ENCODE measurements at regions not wholly inside any gene's neighbourhood (a gene's known extent, or its start where the extent isn't known, plus 50 kb on each side); places are given as distances from the start of the nearest gene placed in this dataset.
"Not testable (repeated sequence)": the region's sequence is repeated elsewhere in the genome, so short reads cannot be mapped to it uniquely, and the experiment has no call there.

DNA sequence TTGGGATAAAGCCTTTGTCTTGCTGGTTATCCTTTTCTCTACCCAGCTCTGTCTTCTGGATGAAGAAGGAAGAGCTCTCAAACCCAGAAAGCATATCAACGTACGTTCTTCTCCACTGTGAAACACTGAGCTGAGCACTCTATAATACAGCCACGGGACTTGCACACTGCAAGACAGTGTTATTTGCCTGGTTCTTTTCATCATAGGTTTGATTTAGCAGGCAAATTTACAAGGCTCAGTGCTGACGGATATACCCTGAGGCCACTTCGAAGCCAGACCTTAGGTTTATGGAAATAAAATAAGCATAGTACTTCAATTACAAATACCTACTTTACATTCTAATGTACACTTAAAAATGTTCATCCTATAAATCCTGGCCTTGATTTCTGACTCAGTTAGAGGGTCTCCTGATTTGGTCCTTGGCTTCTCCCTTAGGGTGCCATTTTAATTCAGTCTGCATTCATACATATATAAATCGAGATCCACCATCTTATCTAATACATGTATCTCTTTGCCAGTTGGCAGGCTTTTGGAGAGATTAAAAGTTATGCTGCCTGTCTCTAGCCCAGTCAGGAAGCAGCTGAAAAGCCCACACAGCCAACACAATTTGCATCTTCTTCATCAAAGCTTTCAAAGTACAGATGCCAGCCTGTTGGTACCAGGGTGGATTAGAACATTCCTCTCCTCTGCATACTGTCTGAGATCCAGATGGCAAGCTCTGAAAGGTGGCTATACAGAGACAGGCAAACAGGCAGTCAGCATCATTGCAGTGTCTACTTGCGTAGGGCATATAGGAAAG is 194.4 kb downstream of the DEPDC1B start:
- FAIRE-seq (peak; percentile 85), DNase-seq (ENCODE audit: insufficient read length, low spot score) (no peak)
- TF ChIP-seq PAX5 (IDR thresholded peaks at IDR 0.05; ENCODE audit: insufficient read depth, low read length, severe bottlenecking): no peak
- TF ChIP-seq POLR2AphosphoS5 (IDR thresholded peaks at IDR 0.05; ENCODE audit: low read depth, low read length): no peak
- TF ChIP-seq POLR2A (IDR thresholded peaks at IDR 0.05; ENCODE audit: low read depth, low read length): no peak
- TF ChIP-seq SPI1 (IDR thresholded peaks at IDR 0.05; ENCODE audit: low read depth, low read length): no peak

DNA sequence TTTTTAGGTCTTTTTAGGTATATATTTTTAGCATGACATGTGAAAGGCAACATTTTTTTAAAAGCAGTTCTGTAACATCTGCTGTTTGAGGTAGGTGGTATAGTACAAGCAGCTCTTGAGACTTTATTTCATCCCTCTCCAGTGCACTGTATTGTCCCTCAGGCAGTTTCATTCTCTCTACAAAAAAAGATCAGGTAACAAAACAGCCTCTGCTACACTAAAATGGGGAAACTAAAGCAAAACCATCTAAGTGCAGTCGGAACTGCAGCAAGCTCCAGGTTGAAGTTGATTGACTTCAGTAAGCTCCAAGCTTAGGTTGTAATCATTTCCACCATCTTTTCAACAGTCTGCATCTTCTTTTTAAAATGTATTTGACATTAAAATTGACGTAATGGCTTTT is 195.6 kb downstream of the DEPDC1B start:
- TF ChIP-seq PAX5 (IDR thresholded peaks at IDR 0.05; ENCODE audit: insufficient read depth, low read length, severe bottlenecking) (no peak), POLR2A (IDR thresholded peaks at IDR 0.05; ENCODE audit: low read depth, low read length) (no peak), SPI1 (IDR thresholded peaks at IDR 0.05; ENCODE audit: low read depth, low read length) (no peak), POLR2AphosphoS5 (IDR thresholded peaks at IDR 0.05; ENCODE audit: low read depth, low read length) (no peak), TAF1 (IDR thresholded peaks at IDR 0.05; ENCODE audit: low read depth, low read length) (no peak), POU2F2 (IDR thresholded peaks at IDR 0.05; ENCODE audit: low read depth, low read length) (no peak)
- peak; percentile 63 for FAIRE-seq
- DNase-seq (ENCODE audit: insufficient read length, low spot score): no peak

DNA sequence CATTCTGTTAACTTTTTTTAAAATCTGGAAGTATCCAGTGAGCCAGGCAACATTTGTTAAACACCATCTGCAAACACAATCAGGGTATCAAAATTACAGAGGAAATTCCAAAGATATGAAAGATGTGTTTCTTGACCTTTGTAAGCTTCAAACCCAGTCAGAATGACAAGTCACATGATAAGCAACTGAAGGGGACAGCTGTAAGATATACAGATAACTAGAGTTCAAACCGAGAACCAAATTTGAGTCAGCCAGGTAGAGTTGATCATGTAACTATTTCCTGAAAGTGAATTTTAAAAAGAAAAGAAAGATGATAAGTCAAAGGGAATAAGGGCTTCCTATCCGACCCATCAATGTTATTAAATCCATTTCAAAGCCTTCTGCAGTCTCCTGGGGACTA is 196.2 kb downstream of the DEPDC1B start:
- peak; percentile 88 for FAIRE-seq
- no peak for TF ChIP-seq POLR2A (IDR thresholded peaks at IDR 0.05; ENCODE audit: low read depth, low read length)
- no peak for DNase-seq (ENCODE audit: insufficient read length, low spot score)

DNA sequence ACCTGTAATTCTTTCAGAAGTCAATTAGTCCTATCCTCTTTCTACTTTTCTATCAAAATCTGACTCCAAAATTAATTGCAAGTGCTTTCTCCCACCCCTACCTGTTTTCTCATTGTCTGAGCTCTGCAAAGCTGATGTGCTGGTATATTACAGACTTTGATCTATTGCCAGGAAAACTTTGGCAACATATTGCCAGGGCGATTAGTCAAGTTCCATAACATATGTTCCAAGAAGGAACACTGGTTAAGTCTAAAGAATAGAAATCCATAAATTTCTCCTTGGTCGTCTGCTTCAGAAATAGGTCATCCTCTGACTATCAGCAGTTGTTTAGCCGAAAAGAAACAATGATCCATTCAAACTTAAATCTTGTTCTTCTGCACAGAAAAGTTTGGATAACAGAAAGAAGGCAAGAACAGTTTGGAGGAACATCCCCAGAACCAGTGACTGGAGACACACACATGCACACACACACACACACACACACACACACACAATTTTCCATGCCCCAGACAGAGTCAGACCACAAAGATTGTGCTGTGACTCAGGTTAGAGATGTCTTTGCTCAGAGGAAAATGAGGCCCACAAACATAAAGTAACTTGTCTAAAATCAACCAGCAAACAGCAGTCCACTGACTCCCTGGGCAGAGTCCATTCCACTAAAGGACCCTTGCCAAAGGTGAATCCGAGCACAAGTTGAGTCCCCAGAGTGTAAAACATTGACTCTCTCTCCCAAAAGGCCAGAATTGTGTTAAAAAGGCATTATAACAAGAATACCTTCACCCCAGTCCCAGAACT is 202.1 kb downstream of the DEPDC1B start:
- no peak for DNase-seq (ENCODE audit: insufficient read length, low spot score)
- TF ChIP-seq TAF1 (IDR thresholded peaks at IDR 0.05; ENCODE audit: low read depth, low read length) (no peak), POLR2A (IDR thresholded peaks at IDR 0.05; ENCODE audit: low read depth, low read length) (no peak), POLR2AphosphoS5 (IDR thresholded peaks at IDR 0.05; ENCODE audit: low read depth, low read length) (no peak), PAX5 (IDR thresholded peaks at IDR 0.05; ENCODE audit: insufficient read depth, low read length, severe bottlenecking) (no peak), POU2F2 (IDR thresholded peaks at IDR 0.05; ENCODE audit: low read depth, low read length) (no peak), SPI1 (IDR thresholded peaks at IDR 0.05; ENCODE audit: low read depth, low read length) (no peak)
- peak; percentile 69 for FAIRE-seq

DNA sequence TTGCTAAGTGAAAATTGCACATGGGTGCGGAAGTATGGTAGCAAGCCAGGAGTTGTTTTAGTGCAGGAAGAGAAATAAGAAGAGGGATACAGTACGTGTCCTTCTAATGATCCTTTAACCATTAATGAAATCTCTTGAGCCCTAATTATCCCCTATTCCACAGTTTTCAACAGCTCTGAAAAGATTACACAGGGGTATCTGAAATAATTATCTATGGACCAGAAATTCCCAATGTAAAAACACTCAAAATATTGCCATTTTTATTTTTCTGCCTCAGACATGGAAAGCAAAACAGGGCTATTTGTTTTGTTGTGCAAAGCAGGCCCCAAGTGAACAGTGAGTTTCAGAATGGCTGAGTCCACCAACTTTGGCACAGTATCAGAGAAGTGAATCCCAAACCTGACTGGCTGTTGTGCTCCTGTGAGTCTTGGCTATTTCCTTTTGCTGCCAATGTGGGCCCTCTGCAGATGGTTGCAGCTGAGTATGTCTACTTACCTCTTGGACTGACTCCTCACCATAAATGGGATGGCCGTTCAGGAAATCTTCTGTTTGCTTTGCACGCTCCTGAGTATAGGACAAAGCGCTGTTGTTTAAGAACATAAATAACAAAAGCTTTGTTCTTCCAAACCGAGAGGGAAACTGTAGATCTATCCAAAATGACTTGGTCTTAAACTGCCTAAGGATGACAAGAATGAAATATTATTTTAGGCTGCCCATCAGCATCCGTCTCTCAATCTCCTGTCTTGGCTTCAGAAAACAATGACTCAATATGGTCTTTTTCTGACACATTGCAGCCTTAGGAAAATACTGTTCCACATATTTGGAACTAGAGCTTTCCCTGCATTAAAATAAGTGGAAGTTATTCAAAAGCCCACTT is 204.1 kb downstream of the DEPDC1B start:
- no peak for DNase-seq (ENCODE audit: insufficient read length, low spot score)
- TF ChIP-seq TAF1 (IDR thresholded peaks at IDR 0.05; ENCODE audit: low read depth, low read length) (no peak), SPI1 (IDR thresholded peaks at IDR 0.05; ENCODE audit: low read depth, low read length) (no peak), PAX5 (IDR thresholded peaks at IDR 0.05; ENCODE audit: insufficient read depth, low read length, severe bottlenecking) (no peak), POLR2A (IDR thresholded peaks at IDR 0.05; ENCODE audit: low read depth, low read length) (no peak), POLR2AphosphoS5 (IDR thresholded peaks at IDR 0.05; ENCODE audit: low read depth, low read length) (no peak), POU2F2 (IDR thresholded peaks at IDR 0.05; ENCODE audit: low read depth, low read length) (no peak)
- peak; percentile 45 for FAIRE-seq

DNA sequence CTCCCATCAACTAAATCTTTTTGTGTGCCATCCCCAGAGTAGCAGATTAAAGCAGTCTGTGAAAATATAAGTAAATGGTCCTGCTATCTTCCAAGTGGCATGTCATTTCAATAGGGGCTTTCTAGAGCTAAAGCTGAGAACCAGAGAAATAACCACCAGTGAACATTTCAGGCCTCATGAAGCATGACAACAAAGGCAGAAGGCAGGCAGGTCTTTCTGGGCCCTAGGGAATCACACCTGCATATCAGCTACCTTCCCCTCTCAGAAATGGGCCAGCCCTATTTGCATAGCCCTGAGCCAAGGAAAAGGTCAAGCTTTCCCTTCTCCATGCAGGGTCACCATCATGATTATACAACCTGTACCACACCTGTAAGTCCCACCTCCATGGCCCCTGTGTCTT is 205.3 kb downstream of the DEPDC1B start:
- FAIRE-seq (no peak), DNase-seq (ENCODE audit: insufficient read length, low spot score) (no peak)
- TF ChIP-seq TAF1 (IDR thresholded peaks at IDR 0.05; ENCODE audit: low read depth, low read length) (no peak), POLR2A (IDR thresholded peaks at IDR 0.05; ENCODE audit: low read depth, low read length) (no peak), SPI1 (IDR thresholded peaks at IDR 0.05; ENCODE audit: low read depth, low read length) (no peak), POU2F2 (IDR thresholded peaks at IDR 0.05; ENCODE audit: low read depth, low read length) (peak; percentile 75; the same call in 1 of the 2 replicates), PAX5 (IDR thresholded peaks at IDR 0.05; ENCODE audit: insufficient read depth, low read length, severe bottlenecking) (peak; percentile 68), POLR2AphosphoS5 (IDR thresholded peaks at IDR 0.05; ENCODE audit: low read depth, low read length) (no peak)

DNA sequence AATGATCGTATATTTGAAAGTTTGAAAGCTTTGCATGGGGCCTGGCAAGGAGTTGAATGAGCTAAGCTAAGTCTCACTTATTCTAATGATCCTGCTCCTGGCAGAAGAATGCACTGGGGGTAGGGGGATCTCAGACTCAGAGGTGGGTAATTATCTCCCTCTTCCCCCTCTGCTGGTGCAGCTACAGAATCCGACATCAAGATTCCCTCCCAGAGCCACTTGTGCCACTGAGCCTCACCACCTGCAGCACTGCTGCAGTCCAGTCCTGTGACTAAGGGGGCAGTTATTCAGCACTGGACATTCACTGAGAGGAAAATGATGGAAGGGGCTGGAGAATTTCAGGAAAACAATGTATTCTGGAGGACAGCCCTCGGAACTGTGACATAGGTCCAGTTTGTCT is 205.8 kb downstream of the DEPDC1B start:
- DNase-seq (ENCODE audit: insufficient read length, low spot score) (no peak), FAIRE-seq (no peak)
- TF ChIP-seq PAX5 (IDR thresholded peaks at IDR 0.05; ENCODE audit: insufficient read depth, low read length, severe bottlenecking) (no peak), POLR2A (IDR thresholded peaks at IDR 0.05; ENCODE audit: low read depth, low read length) (no peak), SPI1 (IDR thresholded peaks at IDR 0.05; ENCODE audit: low read depth, low read length) (no peak), POU2F2 (IDR thresholded peaks at IDR 0.05; ENCODE audit: low read depth, low read length) (no peak), TAF1 (IDR thresholded peaks at IDR 0.05; ENCODE audit: low read depth, low read length) (no peak), POLR2AphosphoS5 (IDR thresholded peaks at IDR 0.05; ENCODE audit: low read depth, low read length) (no peak)

DNA sequence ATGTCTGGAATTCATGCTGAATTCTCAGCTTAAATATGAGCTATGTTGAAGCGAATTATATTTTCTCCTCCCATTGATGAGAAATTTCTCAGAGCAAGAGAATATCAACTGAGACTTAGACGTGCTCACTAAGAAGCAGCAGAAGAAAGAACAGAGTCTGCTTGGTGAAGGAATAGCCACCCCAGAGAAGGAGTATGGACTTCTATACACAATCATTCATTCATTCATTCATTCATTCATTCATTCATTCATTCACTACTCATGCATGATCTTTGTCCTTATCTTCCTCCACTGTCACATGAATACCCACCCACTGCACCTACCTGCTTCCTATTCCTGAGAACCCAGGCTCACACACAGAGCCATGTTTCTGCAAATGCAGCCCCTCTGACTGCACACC is 206.6 kb downstream of the DEPDC1B start:
- TF ChIP-seq POLR2A (IDR thresholded peaks at IDR 0.05; ENCODE audit: low read depth, low read length) (no peak), POU2F2 (IDR thresholded peaks at IDR 0.05; ENCODE audit: low read depth, low read length) (no peak), TAF1 (IDR thresholded peaks at IDR 0.05; ENCODE audit: low read depth, low read length) (no peak), POLR2AphosphoS5 (IDR thresholded peaks at IDR 0.05; ENCODE audit: low read depth, low read length) (no peak), SPI1 (IDR thresholded peaks at IDR 0.05; ENCODE audit: low read depth, low read length) (no peak), PAX5 (IDR thresholded peaks at IDR 0.05; ENCODE audit: insufficient read depth, low read length, severe bottlenecking) (no peak)
- peak; percentile 5 for FAIRE-seq
- DNase-seq (ENCODE audit: insufficient read length, low spot score): no peak

DNA sequence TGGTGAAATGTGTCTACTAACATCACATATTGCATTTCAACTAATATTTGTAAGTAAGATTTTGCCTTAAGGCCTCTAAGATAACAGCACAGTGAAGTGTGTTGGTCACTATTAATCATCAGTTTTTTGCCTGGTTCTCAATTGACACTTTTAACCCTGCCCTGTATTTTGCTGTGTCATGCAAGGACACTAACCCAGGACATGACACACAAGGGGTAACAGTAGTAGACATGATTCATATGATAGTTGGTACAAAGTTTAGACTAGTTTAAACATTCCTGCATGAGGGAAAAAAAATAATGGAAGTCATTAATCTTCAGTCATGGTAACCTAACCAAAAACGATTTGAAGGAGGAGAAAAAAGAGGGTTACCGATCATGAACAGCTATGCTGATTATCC is 207.0 kb downstream of the DEPDC1B start:
- no peak for FAIRE-seq
- no peak for TF ChIP-seq SPI1 (IDR thresholded peaks at IDR 0.05; ENCODE audit: low read depth, low read length)
- DNase-seq (ENCODE audit: insufficient read length, low spot score): no peak

DNA sequence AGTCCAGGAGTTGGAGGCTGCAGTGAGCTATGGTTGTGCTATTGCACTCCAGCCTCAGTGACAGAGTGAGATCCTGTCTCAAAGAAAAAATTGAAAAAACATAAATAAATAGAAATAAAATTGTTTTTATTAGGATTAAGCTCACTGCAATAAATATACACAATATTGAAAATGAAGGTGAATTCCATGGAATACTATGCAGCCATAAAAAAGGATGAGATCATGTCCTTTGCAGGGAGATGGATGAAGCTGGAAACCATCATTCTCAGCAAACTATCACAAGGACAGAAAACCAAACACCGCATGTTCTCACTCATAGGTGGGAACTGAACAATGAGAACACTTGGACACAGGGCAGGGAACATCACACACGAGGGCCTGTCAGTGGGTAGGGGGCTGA is 207.6 kb downstream of the DEPDC1B start:
- DNase-seq (ENCODE audit: insufficient read length, low spot score); FAIRE-seq: not testable (repeated sequence)

Measured in GM12891 (cell line).